ENCODE measurements at regions not wholly inside any gene's neighbourhood (a gene's known extent, or its start where the extent isn't known, plus 50 kb on each side); places are given as distances from the start of the nearest gene placed in this dataset.
"Not testable (repeated sequence)": the region's sequence is repeated elsewhere in the genome, so short reads cannot be mapped to it uniquely, and the experiment has no call there.

- peak overlapping the region; percentile 91 for H3K27ac Mint-ChIP-seq
- ChIA-PET POLR2A (interaction anchor here (0.6 to 2.5 kb wide), 7 partner anchors 10 to 183 kb away, joined by 3 to 10 read pairs (median 4); partner anchors contain the start of gene USP6NL), CTCF (interaction anchor here (1.2 kb wide), 1 partner anchor 16 kb away, joined by 4 read pairs; no protein-coding TSS in a partner anchor)
- intact Hi-C loops (cut with micrococcal nuclease), result no loop called here
- H3K27me3 Mint-ChIP-seq, result no peaks in the 10 kb centered on the region
- ATAC-seq (ENCODE audit: low read depth), result peak; percentile 12
- no peaks in the 10 kb centered on the region for H3K36me3 Mint-ChIP-seq (ENCODE audit: low read depth)
- peaks cover 91% of the 10 kb centered on the region for H3K4me1 Mint-ChIP-seq
- no peak for DNase-seq
- H3K9me3 Mint-ChIP-seq, result peaks cover 5% of the 10 kb centered on the region
- peak overlapping the region; percentile 24 for H3K4me3 Mint-ChIP-seq
- TF ChIP-seq CTCF (IDR thresholded peaks at IDR 0.05), result no peak
Observed at GRCh38 chr10:11667756-11668155, 56.3 kb upstream of the USP6NL start.

GRCh38 chr10:11663763-11664555 is 52.5 kb upstream of the USP6NL start:
- H3K36me3 Mint-ChIP-seq (ENCODE audit: low read depth), result no peaks in the 10 kb centered on the region

DNA sequence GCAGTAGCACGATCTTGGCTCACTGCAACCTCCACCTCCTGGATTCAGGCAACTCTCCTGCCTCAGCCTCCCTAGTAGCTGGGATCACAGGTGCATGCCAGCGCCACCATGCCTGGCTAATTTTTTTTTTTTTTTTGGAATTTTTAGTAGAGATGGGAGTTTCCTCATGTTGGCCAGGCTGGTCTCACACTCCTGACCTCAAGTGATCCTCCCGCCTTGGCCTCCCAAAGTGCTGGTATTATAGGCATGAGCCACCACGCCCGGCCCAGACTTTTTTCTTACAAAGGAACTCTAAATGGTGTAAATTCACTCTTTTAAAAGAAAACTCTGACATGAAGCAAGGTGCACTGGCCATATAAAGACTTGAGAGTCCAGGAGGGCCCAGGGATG is 51.7 kb upstream of the USP6NL start:
- CTCF ChIA-PET; H3K4me3 Mint-ChIP-seq; ATAC-seq (ENCODE audit: low read depth); H3K36me3 Mint-ChIP-seq (ENCODE audit: low read depth); DNase-seq; H3K9me3 Mint-ChIP-seq; H3K27me3 Mint-ChIP-seq: not testable (repeated sequence)
- Mint-ChIP-seq H3K4me1 (peaks cover 79% of the 10 kb centered on the region), H3K27ac (peak overlapping the region; percentile 96)
- intact Hi-C loops (cut with micrococcal nuclease), result loop anchor here (2.0 to 5.0 kb wide), 2 partner anchors 16 to 34 kb away; no protein-coding TSS in a partner anchor
- POLR2A ChIA-PET, result interaction anchor here (1.0 to 3.1 kb wide), 7 partner anchors 11 to 113 kb away, joined by 4 to 19 read pairs (median 10); partner anchors contain the start of gene USP6NL

More at GRCh38 chr10:11663763-11664555, 52.5 kb upstream of the USP6NL start:
- POLR2A ChIA-PET, result interaction anchor here (0.9 to 3.1 kb wide), 7 partner anchors 10 to 110 kb away, joined by 3 to 17 read pairs (median 4); no protein-coding TSS in a partner anchor
- peak overlapping the region; percentile 73 for H3K4me3 Mint-ChIP-seq
- DNase-seq (peak; percentile 39), ATAC-seq (ENCODE audit: low read depth) (peak; percentile 64)
- peaks cover 87% of the 10 kb centered on the region for H3K4me1 Mint-ChIP-seq
- H3K9me3 Mint-ChIP-seq, result peaks cover 5% of the 10 kb centered on the region
- H3K27ac Mint-ChIP-seq, result peak overlapping the region; percentile 96
- intact Hi-C loops (cut with micrococcal nuclease), result loop anchor here (1.0 to 5.0 kb wide), 7 partner anchors 14 to 61 kb away; no protein-coding TSS in a partner anchor
- TF ChIP-seq CTCF (IDR thresholded peaks at IDR 0.05), result no peak
- CTCF ChIA-PET, result interaction anchor here (0.6 to 0.9 kb wide), 3 partner anchors 10 to 149 kb away, joined by 3 to 4 read pairs (median 3); no protein-coding TSS in a partner anchor
- no peaks in the 10 kb centered on the region for H3K27me3 Mint-ChIP-seq

DNA sequence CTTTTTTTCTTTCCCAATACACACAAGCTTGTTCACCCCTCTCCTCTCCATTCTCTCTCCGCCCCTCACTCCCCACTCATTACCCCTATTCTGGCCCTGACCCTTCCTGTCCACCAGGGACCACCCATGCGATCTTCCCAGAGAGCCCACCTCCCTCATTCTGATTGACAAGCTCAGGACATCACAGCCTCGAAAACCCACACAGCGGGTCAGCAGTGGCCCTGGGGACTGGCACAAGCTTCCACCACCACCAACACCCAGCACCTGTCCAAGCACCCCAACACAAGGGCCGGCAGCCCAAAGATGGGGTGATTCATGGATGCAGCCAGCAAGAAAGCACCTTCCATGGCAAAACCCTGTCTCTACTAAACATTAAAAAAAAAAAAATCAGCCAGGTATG is 50.0 kb upstream of the USP6NL start:
- ChIA-PET POLR2A (interaction anchor here (0.6 to 2.6 kb wide), 9 partner anchors 13 to 131 kb away, joined by 3 to 16 read pairs (median 5); no protein-coding TSS in a partner anchor), CTCF (interaction anchor here (1.2 kb wide), 1 partner anchor 53 kb away, joined by 4 read pairs; no protein-coding TSS in a partner anchor)
- H3K4me1 Mint-ChIP-seq, result peaks cover 62% of the 10 kb centered on the region
- no peaks in the 10 kb centered on the region for H3K27me3 Mint-ChIP-seq
- H3K9me3 Mint-ChIP-seq, result peaks cover 5% of the 10 kb centered on the region
- no peak for TF ChIP-seq CTCF (IDR thresholded peaks at IDR 0.05)
- intact Hi-C loops (cut with micrococcal nuclease), result loop anchor here (5.0 kb wide), 1 partner anchor 36 kb away; no protein-coding TSS in a partner anchor
- DNase-seq (no peak), ATAC-seq (ENCODE audit: low read depth) (no peak)
- H3K36me3 Mint-ChIP-seq (ENCODE audit: low read depth), result no peaks in the 10 kb centered on the region
- no peak overlapping the region for H3K4me3 Mint-ChIP-seq
- peak overlapping the region; percentile 96 for H3K27ac Mint-ChIP-seq

Data from activated B cell treated with CpG ODN at 0.5 μM for 24 hours (primary cell).